ENCODE measurements at regions not wholly inside any gene's neighbourhood (a gene's known extent, or its start where the extent isn't known, plus 50 kb on each side); places are given as distances from the start of the nearest gene placed in this dataset.

DNA sequence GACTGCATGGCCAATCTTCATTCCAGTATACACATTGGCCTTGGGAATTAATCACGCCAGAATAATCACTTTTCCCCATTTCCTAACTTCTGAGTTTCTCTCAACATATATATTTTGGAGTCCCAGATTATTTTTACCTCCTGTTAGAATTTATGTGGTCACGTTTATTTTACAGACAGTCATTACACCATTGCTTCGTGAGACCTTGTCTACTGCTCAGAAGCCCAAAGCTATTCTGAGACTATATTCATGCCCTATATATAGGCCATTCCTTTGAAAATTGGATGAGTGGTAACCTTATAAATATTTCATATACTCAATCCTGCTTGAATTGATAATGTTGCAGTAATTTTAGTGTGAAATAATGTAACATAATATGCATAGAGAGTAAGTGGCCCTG, 610.0 kb upstream of the CDH2 start:
- no peaks in the 10 kb centered on the region for H3K9me3 ChIP-seq (ENCODE audit: control insufficient read depth in 2 of 2, insufficient read depth in 1 of 2, low read depth in 1 of 2, low read length in 1 of 2)
- no peaks in the 10 kb centered on the region for H3K36me3 ChIP-seq (ENCODE audit: control insufficient read depth in 3 of 3, insufficient read depth in 2 of 3, low read depth in 1 of 3, low read length in 3 of 3)
- H3K4me1 ChIP-seq (ENCODE audit: control insufficient read depth in 3 of 3, insufficient read depth in 2 of 3, low read depth in 1 of 3, low read length in 2 of 3), result peaks cover 0 to 12% (median 0%) of the 10 kb centered on the region in 3 donors
- no peak overlapping the region for H3K27ac ChIP-seq (ENCODE audit: low read depth in 1 of 3, low read length in 2 of 3)
- FAIRE-seq (no peak), DNase-seq (no peak)
- H3K27me3 ChIP-seq (ENCODE audit: control insufficient read depth in 3 of 3, insufficient read depth in 3 of 3, low read length in 3 of 3), result no peaks in the 10 kb centered on the region
- WGBS, 3 donors, result 48 to 55% (median 55%) methylated on average over 3 of the region's 3 CpGs
- H3K4me3 ChIP-seq (ENCODE audit: low read depth in 1 of 3, low read length in 3 of 3), result no peak overlapping the region

- no peaks in the 10 kb centered on the region for H3K4me1 ChIP-seq (ENCODE audit: control insufficient read depth in 3 of 3, insufficient read depth in 2 of 3, low read depth in 1 of 3, low read length in 2 of 3)
- no peak for DNase-seq
- no peak for FAIRE-seq
- WGBS, 3 donors, result 48 to 62% (median 58%) methylated on average over 4 of the region's 4 CpGs
- no peak overlapping the region for H3K27ac ChIP-seq (ENCODE audit: low read depth in 1 of 3, low read length in 2 of 3)
- peaks cover 0 to 3% of the 10 kb centered on the region in 2 donors for H3K9me3 ChIP-seq (ENCODE audit: control insufficient read depth in 2 of 2, insufficient read depth in 1 of 2, low read depth in 1 of 2, low read length in 1 of 2)
- H3K4me3 ChIP-seq (ENCODE audit: low read depth in 1 of 3, low read length in 3 of 3), result no peak overlapping the region
- H3K36me3 ChIP-seq (ENCODE audit: control insufficient read depth in 3 of 3, insufficient read depth in 2 of 3, low read depth in 1 of 3, low read length in 3 of 3), result no peaks in the 10 kb centered on the region
- H3K27me3 ChIP-seq (ENCODE audit: control insufficient read depth in 3 of 3, insufficient read depth in 3 of 3, low read length in 3 of 3), result no peaks in the 10 kb centered on the region
Observed at GRCh38 chr18:28781616-28782362, 604.9 kb upstream of the CDH2 start.

GRCh38 chr18:28778706-28779105, 601.8 kb upstream of the CDH2 start:
- H3K9me3 ChIP-seq (ENCODE audit: control insufficient read depth in 2 of 2, insufficient read depth in 1 of 2, low read depth in 1 of 2, low read length in 1 of 2), result peaks cover 0 to 3% of the 10 kb centered on the region in 2 donors
- DNase-seq (no peak), FAIRE-seq (no peak)
- H3K27ac ChIP-seq (ENCODE audit: low read depth in 1 of 3, low read length in 2 of 3), result no peak overlapping the region
- H3K4me1 ChIP-seq (ENCODE audit: control insufficient read depth in 3 of 3, insufficient read depth in 2 of 3, low read depth in 1 of 3, low read length in 2 of 3), result no peaks in the 10 kb centered on the region
- H3K36me3 ChIP-seq (ENCODE audit: control insufficient read depth in 3 of 3, insufficient read depth in 2 of 3, low read depth in 1 of 3, low read length in 3 of 3), result no peaks in the 10 kb centered on the region
- no peaks in the 10 kb centered on the region for H3K27me3 ChIP-seq (ENCODE audit: control insufficient read depth in 3 of 3, insufficient read depth in 3 of 3, low read length in 3 of 3)
- WGBS, 3 donors, result 91 to 94% (median 93%) methylated on average over 14 of the region's 14 CpGs
- H3K4me3 ChIP-seq (ENCODE audit: low read depth in 1 of 3, low read length in 3 of 3), result no peak overlapping the region

DNA sequence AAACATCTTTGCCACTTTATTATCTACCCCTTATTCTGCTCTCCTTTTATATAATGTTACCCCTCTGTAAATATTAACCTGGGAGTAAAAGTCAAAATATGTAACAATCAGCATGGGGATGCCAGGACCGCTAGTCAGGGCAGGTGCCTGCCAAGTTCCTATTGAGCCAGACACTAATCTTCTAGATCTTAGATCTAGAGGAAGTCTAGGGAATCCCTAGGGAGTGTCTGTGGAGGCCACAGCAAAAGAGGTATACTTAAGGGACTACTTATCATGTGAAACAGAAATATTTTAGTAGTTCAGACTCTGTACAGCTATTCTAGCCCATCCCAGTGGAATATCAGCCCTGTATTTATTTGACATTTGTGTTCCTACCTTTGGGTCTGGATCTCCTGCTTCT, 600.8 kb upstream of the CDH2 start:
- WGBS, 3 donors, result 64 to 79% (median 71%) methylated on average over 1 of the region's 1 CpG
- Histone ChIP-seq H3K4me1 (ENCODE audit: control insufficient read depth in 3 of 3, insufficient read depth in 2 of 3, low read depth in 1 of 3, low read length in 2 of 3) (no peaks in the 10 kb centered on the region), H3K27me3 (ENCODE audit: control insufficient read depth in 3 of 3, insufficient read depth in 3 of 3, low read length in 3 of 3) (no peaks in the 10 kb centered on the region), H3K36me3 (ENCODE audit: control insufficient read depth in 3 of 3, insufficient read depth in 2 of 3, low read depth in 1 of 3, low read length in 3 of 3) (no peaks in the 10 kb centered on the region), H3K9me3 (ENCODE audit: control insufficient read depth in 2 of 2, insufficient read depth in 1 of 2, low read depth in 1 of 2, low read length in 1 of 2) (peaks cover 0 to 3% of the 10 kb centered on the region in 2 donors), H3K27ac (ENCODE audit: low read depth in 1 of 3, low read length in 2 of 3) (no peak overlapping the region), H3K4me3 (ENCODE audit: low read depth in 1 of 3, low read length in 3 of 3) (no peak overlapping the region)
- no peak for DNase-seq
- no peak for FAIRE-seq

- 58 to 71% (median 65%) methylated on average over 3 of the region's 3 CpGs for WGBS, 3 donors
- Histone ChIP-seq H3K27me3 (ENCODE audit: control insufficient read depth in 3 of 3, insufficient read depth in 3 of 3, low read length in 3 of 3) (no peaks in the 10 kb centered on the region), H3K9me3 (ENCODE audit: control insufficient read depth in 2 of 2, insufficient read depth in 1 of 2, low read depth in 1 of 2, low read length in 1 of 2) (no peaks in the 10 kb centered on the region), H3K27ac (ENCODE audit: low read depth in 1 of 3, low read length in 2 of 3) (no peak overlapping the region), H3K36me3 (ENCODE audit: control insufficient read depth in 3 of 3, insufficient read depth in 2 of 3, low read depth in 1 of 3, low read length in 3 of 3) (no peaks in the 10 kb centered on the region), H3K4me3 (ENCODE audit: low read depth in 1 of 3, low read length in 3 of 3) (no peak overlapping the region), H3K4me1 (ENCODE audit: control insufficient read depth in 3 of 3, insufficient read depth in 2 of 3, low read depth in 1 of 3, low read length in 2 of 3) (no peaks in the 10 kb centered on the region)
- DNase-seq (no peak), FAIRE-seq (no peak)
Observed at GRCh38 chr18:28771849-28772248, 594.9 kb upstream of the CDH2 start.

GRCh38 chr18:28768791-28769768, 592.1 kb upstream of the CDH2 start:
- Histone ChIP-seq H3K27me3 (ENCODE audit: control insufficient read depth in 3 of 3, insufficient read depth in 3 of 3, low read length in 3 of 3) (no peaks in the 10 kb centered on the region), H3K36me3 (ENCODE audit: control insufficient read depth in 3 of 3, insufficient read depth in 2 of 3, low read depth in 1 of 3, low read length in 3 of 3) (no peaks in the 10 kb centered on the region), H3K4me3 (ENCODE audit: low read depth in 1 of 3, low read length in 3 of 3) (no peak overlapping the region), H3K4me1 (ENCODE audit: control insufficient read depth in 3 of 3, insufficient read depth in 2 of 3, low read depth in 1 of 3, low read length in 2 of 3) (no peaks in the 10 kb centered on the region), H3K9me3 (ENCODE audit: control insufficient read depth in 2 of 2, insufficient read depth in 1 of 2, low read depth in 1 of 2, low read length in 1 of 2) (no peaks in the 10 kb centered on the region), H3K27ac (ENCODE audit: low read depth in 1 of 3, low read length in 2 of 3) (no peak overlapping the region)
- no peak for DNase-seq
- WGBS, 3 donors, result 66 to 75% (median 72%) methylated on average over 8 of the region's 8 CpGs
- no peak for FAIRE-seq

DNA sequence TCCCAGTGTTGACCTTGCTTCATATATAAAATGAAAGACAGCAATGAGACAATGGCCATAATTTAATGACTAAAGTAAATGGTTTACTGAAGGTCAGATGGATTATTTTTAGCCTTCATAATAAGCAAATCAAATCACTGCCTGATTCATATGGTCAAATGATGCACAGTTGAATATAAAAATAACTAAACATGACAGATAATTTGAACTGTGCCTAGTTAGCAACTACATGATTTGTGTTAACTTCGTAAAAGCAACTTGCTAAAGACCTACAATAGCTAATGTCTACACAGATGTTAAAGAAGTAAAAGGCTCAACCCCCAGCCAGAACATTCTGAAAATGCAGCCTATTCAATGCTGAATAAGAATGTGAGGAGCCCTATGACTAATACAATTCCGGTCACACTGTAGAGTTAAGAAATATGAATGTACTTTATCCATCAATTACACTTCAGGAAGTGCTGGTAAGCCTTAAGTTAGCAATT, 590.8 kb upstream of the CDH2 start:
- Histone ChIP-seq H3K4me3 (ENCODE audit: low read depth in 1 of 3, low read length in 3 of 3) (no peak overlapping the region), H3K4me1 (ENCODE audit: control insufficient read depth in 3 of 3, insufficient read depth in 2 of 3, low read depth in 1 of 3, low read length in 2 of 3) (no peaks in the 10 kb centered on the region), H3K27me3 (ENCODE audit: control insufficient read depth in 3 of 3, insufficient read depth in 3 of 3, low read length in 3 of 3) (no peaks in the 10 kb centered on the region), H3K27ac (ENCODE audit: low read depth in 1 of 3, low read length in 2 of 3) (no peak overlapping the region), H3K36me3 (ENCODE audit: control insufficient read depth in 3 of 3, insufficient read depth in 2 of 3, low read depth in 1 of 3, low read length in 3 of 3) (no peaks in the 10 kb centered on the region), H3K9me3 (ENCODE audit: control insufficient read depth in 2 of 2, insufficient read depth in 1 of 2, low read depth in 1 of 2, low read length in 1 of 2) (no peaks in the 10 kb centered on the region)
- 78 to 80% (median 79%) methylated on average over 2 of the region's 2 CpGs for WGBS, 3 donors
- no peak for FAIRE-seq
- no peak for DNase-seq

- DNase-seq, result no peak
- FAIRE-seq, result no peak
- WGBS, 3 donors, result 88 to 97% (median 92%) methylated on average over 1 of the region's 1 CpG
Observed at GRCh38 chr18:28767201-28767600, 590.3 kb upstream of the CDH2 start.

More at GRCh38 chr18:28767201-28767600, 590.3 kb upstream of the CDH2 start:
- Histone ChIP-seq H3K27ac (ENCODE audit: low read depth in 1 of 3, low read length in 2 of 3) (no peak overlapping the region), H3K4me3 (ENCODE audit: low read depth in 1 of 3, low read length in 3 of 3) (no peak overlapping the region), H3K27me3 (ENCODE audit: control insufficient read depth in 3 of 3, insufficient read depth in 3 of 3, low read length in 3 of 3) (no peaks in the 10 kb centered on the region), H3K36me3 (ENCODE audit: control insufficient read depth in 3 of 3, insufficient read depth in 2 of 3, low read depth in 1 of 3, low read length in 3 of 3) (no peaks in the 10 kb centered on the region), H3K4me1 (ENCODE audit: control insufficient read depth in 3 of 3, insufficient read depth in 2 of 3, low read depth in 1 of 3, low read length in 2 of 3) (no peaks in the 10 kb centered on the region), H3K9me3 (ENCODE audit: control insufficient read depth in 2 of 2, insufficient read depth in 1 of 2, low read depth in 1 of 2, low read length in 1 of 2) (no peaks in the 10 kb centered on the region)

All from small intestine (tissue), 7 donors.